Astrocyte (in vitro differentiated cells and primary cell): ENCODE measurements at regions not wholly inside any gene's neighbourhood (a gene's known extent, or its start where the extent isn't known, plus 50 kb on each side); places are given as distances from the start of the nearest gene placed in this dataset.

Experiments
- EZH2 ChIP-seq: IDR thresholded peaks from 2 replicates; pipeline ENCODE4 v1.6.1; 2012; ENCODE audit warnings: mild to moderate bottlenecking, low read length, inconsistent platforms; ENCODE audit not compliant: insufficient read depth
- TF ChIP-seq, protein P1 (sequence below): IDR thresholded peaks from 2 replicates; pipeline ENCODE4 v1.5.1; 2011; ENCODE audit warnings: low read depth, mild to moderate bottlenecking, inconsistent platforms, low read length, moderate library complexity; ENCODE audit not compliant: insufficient read depth

DNA sequence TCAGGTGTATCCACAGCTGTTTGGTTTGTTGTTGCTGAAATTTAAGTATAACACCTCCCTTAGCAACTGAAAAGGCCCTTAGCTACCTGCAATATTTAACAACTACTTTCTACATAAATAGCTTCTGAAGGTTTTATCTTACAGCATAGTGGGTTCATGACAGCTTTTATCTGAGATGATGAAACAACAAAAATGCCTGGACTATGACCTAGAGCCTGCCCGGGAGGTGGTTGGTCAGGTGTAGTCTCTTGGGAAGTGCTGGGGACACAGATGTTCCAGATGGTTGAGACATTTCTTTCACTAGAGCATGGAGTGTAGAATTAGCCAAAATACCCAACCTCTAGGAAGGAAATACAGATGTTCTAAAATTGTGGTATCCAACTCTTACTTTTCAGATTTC is 705.4 kb downstream of the MAFB start:
- TF ChIP-seq, protein P1, sequence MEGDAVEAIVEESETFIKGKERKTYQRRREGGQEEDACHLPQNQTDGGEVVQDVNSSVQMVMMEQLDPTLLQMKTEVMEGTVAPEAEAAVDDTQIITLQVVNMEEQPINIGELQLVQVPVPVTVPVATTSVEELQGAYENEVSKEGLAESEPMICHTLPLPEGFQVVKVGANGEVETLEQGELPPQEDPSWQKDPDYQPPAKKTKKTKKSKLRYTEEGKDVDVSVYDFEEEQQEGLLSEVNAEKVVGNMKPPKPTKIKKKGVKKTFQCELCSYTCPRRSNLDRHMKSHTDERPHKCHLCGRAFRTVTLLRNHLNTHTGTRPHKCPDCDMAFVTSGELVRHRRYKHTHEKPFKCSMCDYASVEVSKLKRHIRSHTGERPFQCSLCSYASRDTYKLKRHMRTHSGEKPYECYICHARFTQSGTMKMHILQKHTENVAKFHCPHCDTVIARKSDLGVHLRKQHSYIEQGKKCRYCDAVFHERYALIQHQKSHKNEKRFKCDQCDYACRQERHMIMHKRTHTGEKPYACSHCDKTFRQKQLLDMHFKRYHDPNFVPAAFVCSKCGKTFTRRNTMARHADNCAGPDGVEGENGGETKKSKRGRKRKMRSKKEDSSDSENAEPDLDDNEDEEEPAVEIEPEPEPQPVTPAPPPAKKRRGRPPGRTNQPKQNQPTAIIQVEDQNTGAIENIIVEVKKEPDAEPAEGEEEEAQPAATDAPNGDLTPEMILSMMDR = no peak
- TF ChIP-seq EZH2 = no peak
